ENCODE measurements at regions not wholly inside any gene's neighbourhood (a gene's known extent, or its start where the extent isn't known, plus 50 kb on each side); places are given as distances from the start of the nearest gene placed in this dataset.

GRCh38 chr9:109945573-109945972 is 165.6 kb downstream of the PALM2AKAP2 start:
- ATAC-seq = no peak
- TF ChIP-seq ZFP3 (CRISPR knock-in tag; IDR thresholded peaks at IDR 0.05) (no peak), OSR1 (CRISPR knock-in tag; IDR thresholded peaks at IDR 0.05) (no peak), ZFP30 (CRISPR knock-in tag; IDR thresholded peaks at IDR 0.05) (no peak), ZNF70 (CRISPR knock-in tag; IDR thresholded peaks at IDR 0.05) (no peak), ISL1 (CRISPR knock-in tag; IDR thresholded peaks at IDR 0.05) (no peak), TCF4 (CRISPR knock-in tag; IDR thresholded peaks at IDR 0.05; ENCODE audit: borderline replicate concordance) (no peak), ARNTL (CRISPR knock-in tag; IDR thresholded peaks at IDR 0.05; ENCODE audit: borderline replicate concordance, low read depth) (no peak), ZC3H10 (CRISPR knock-in tag; IDR thresholded peaks at IDR 0.05) (no peak), BACH2 (CRISPR knock-in tag; IDR thresholded peaks at IDR 0.05; ENCODE audit: borderline replicate concordance) (no peak), CSDC2 (CRISPR knock-in tag; IDR thresholded peaks at IDR 0.05) (no peak), ZNF8 (CRISPR knock-in tag; IDR thresholded peaks at IDR 0.05) (no peak), ESRRG (CRISPR knock-in tag; IDR thresholded peaks at IDR 0.05) (no peak)
- TF ChIP-seq, protein P1, sequence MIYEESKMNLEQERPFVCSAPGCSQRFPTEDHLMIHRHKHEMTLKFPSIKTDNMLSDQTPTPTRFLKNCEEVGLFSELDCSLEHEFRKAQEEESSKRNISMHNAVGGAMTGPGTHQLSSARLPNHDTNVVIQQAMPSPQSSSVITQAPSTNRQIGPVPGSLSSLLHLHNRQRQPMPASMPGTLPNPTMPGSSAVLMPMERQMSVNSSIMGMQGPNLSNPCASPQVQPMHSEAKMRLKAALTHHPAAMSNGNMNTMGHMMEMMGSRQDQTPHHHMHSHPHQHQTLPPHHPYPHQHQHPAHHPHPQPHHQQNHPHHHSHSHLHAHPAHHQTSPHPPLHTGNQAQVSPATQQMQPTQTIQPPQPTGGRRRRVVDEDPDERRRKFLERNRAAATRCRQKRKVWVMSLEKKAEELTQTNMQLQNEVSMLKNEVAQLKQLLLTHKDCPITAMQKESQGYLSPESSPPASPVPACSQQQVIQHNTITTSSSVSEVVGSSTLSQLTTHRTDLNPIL (CRISPR knock-in tag; IDR thresholded peaks at IDR 0.05; ENCODE audit: low read depth) = no peak
- TF ChIP-seq, protein P2, sequence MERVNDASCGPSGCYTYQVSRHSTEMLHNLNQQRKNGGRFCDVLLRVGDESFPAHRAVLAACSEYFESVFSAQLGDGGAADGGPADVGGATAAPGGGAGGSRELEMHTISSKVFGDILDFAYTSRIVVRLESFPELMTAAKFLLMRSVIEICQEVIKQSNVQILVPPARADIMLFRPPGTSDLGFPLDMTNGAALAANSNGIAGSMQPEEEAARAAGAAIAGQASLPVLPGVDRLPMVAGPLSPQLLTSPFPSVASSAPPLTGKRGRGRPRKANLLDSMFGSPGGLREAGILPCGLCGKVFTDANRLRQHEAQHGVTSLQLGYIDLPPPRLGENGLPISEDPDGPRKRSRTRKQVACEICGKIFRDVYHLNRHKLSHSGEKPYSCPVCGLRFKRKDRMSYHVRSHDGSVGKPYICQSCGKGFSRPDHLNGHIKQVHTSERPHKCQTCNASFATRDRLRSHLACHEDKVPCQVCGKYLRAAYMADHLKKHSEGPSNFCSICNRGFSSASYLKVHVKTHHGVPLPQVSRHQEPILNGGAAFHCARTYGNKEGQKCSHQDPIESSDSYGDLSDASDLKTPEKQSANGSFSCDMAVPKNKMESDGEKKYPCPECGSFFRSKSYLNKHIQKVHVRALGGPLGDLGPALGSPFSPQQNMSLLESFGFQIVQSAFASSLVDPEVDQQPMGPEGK (CRISPR knock-in tag; IDR thresholded peaks at IDR 0.05; ENCODE audit: borderline replicate concordance) = no peak
- TF ChIP-seq, protein P3, sequence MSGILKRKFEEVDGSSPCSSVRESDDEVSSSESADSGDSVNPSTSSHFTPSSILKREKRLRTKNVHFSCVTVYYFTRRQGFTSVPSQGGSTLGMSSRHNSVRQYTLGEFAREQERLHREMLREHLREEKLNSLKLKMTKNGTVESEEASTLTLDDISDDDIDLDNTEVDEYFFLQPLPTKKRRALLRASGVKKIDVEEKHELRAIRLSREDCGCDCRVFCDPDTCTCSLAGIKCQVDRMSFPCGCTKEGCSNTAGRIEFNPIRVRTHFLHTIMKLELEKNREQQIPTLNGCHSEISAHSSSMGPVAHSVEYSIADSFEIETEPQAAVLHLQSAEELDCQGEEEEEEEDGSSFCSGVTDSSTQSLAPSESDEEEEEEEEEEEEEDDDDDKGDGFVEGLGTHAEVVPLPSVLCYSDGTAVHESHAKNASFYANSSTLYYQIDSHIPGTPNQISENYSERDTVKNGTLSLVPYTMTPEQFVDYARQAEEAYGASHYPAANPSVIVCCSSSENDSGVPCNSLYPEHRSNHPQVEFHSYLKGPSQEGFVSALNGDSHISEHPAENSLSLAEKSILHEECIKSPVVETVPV (CRISPR knock-in tag; IDR thresholded peaks at IDR 0.05) = no peak
- TF ChIP-seq, protein P4, sequence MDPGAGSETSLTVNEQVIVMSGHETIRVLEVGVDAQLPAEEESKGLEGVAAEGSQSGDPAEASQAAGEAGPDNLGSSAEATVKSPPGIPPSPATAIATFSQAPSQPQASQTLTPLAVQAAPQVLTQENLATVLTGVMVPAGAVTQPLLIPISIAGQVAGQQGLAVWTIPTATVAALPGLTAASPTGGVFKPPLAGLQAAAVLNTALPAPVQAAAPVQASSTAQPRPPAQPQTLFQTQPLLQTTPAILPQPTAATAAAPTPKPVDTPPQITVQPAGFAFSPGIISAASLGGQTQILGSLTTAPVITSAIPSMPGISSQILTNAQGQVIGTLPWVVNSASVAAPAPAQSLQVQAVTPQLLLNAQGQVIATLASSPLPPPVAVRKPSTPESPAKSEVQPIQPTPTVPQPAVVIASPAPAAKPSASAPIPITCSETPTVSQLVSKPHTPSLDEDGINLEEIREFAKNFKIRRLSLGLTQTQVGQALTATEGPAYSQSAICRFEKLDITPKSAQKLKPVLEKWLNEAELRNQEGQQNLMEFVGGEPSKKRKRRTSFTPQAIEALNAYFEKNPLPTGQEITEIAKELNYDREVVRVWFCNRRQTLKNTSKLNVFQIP (CRISPR knock-in tag; IDR thresholded peaks at IDR 0.05; ENCODE audit: borderline replicate concordance, low read depth) = no peak

DNA sequence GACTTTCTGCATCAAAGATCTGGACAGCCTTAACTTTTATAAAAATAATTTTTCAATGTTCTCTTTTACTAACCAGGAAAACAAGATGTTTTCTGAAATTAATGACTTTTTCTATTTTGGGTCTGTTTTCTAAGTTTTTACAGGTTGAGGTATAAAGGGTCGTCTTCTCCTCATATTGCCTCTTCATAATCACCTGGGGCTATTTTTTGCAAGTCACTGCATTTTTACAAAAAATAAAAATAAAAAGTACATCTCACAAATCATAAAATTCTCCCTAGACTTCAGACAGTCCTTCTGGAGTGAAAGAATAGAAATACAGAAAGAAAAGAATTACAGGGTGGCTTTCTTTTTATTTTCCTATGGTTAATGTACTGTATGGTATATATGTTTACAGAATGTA is 168.5 kb downstream of the PALM2AKAP2 start:
- ATAC-seq = no peak

More for the DNA sequence above, 168.5 kb downstream of the PALM2AKAP2 start:
- TF ChIP-seq ZNF70 (CRISPR knock-in tag; IDR thresholded peaks at IDR 0.05) (no peak), PPARA (CRISPR knock-in tag; IDR thresholded peaks at IDR 0.05; ENCODE audit: borderline replicate concordance) (no peak), OSR1 (CRISPR knock-in tag; IDR thresholded peaks at IDR 0.05) (no peak), ZC3H10 (CRISPR knock-in tag; IDR thresholded peaks at IDR 0.05) (no peak), RARB (CRISPR knock-in tag; IDR thresholded peaks at IDR 0.05) (no peak), SNAI2 (CRISPR knock-in tag; IDR thresholded peaks at IDR 0.05) (no peak), ISL1 (CRISPR knock-in tag; IDR thresholded peaks at IDR 0.05) (no peak), TSHZ2 (CRISPR knock-in tag; IDR thresholded peaks at IDR 0.05) (no peak), ARNTL (CRISPR knock-in tag; IDR thresholded peaks at IDR 0.05; ENCODE audit: borderline replicate concordance, low read depth) (no peak), ZFP3 (CRISPR knock-in tag; IDR thresholded peaks at IDR 0.05) (no peak), TOX (CRISPR knock-in tag; IDR thresholded peaks at IDR 0.05; ENCODE audit: borderline replicate concordance) (no peak), ZFP30 (CRISPR knock-in tag; IDR thresholded peaks at IDR 0.05) (no peak), TCF4 (CRISPR knock-in tag; IDR thresholded peaks at IDR 0.05; ENCODE audit: borderline replicate concordance) (no peak)
- TF ChIP-seq, protein P1 (CRISPR knock-in tag; IDR thresholded peaks at IDR 0.05; ENCODE audit: low read depth) = no peak
- TF ChIP-seq, protein P3 (CRISPR knock-in tag; IDR thresholded peaks at IDR 0.05) = no peak
- TF ChIP-seq, protein P2 (CRISPR knock-in tag; IDR thresholded peaks at IDR 0.05; ENCODE audit: borderline replicate concordance) = no peak
